Liver (tissue), 3 donors: ENCODE measurements at regions not wholly inside any gene's neighbourhood (a gene's known extent, or its start where the extent isn't known, plus 50 kb on each side); places are given as distances from the start of the nearest gene placed in this dataset.

ENCODE experiments used
- CTCF ChIP-seq: fragments of 150-350 bp; IDR thresholded peaks from 2 replicates; pipeline ENCODE4 v1.5.1; 2017; ENCODE audit warnings: improper control_type of control experiment, low read depth, low read length; ENCODE audit not compliant: missing input control
- TAF1 ChIP-seq: conservative IDR thresholded peaks from 2 replicates; pipeline ENCODE4 v1.6.1; 2016; ENCODE audit warnings: antibody characterized with exemption, mild to moderate bottlenecking
- TF ChIP-seq, protein P1 (sequence below): IDR thresholded peaks from 2 replicates; pipeline ENCODE4 v1.6.1; 2016; ENCODE audit warnings: antibody characterized with exemption
- donor health status: healthy.
- donor health status: healthy.

GRCh38 chr22:47620391-47620790, 857.9 kb downstream of the TBC1D22A start:
- no peak for TF ChIP-seq CTCF
- TF ChIP-seq TAF1: no peak
- TF ChIP-seq, protein P1, sequence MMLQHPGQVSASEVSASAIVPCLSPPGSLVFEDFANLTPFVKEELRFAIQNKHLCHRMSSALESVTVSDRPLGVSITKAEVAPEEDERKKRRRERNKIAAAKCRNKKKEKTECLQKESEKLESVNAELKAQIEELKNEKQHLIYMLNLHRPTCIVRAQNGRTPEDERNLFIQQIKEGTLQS: no peak
